ENCODE measurements at regions not wholly inside any gene's neighbourhood (a gene's known extent, or its start where the extent isn't known, plus 50 kb on each side); places are given as distances from the start of the nearest gene placed in this dataset.

DNA sequence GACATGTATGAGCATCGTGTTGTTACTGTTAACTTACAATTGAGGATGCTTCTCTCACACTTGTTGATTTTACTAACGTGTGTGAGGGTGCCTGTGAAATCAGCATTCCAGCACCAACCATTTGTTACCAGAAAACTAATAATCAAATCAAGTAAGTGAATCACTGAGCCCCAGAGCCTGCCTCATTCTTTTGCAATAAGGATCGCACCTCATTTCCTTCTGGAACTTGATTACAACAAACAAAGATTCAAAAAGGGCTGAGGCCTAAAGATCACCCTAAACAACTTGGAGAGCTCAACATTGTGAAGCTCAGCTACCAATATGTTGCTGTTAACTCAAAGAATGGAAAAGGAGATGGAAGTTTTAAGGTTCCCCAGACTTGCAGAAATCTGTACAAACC lies 274.7 kb downstream of the TFAP2A start:
- Histone ChIP-seq H3K4me3 (ENCODE audit: low read depth in 2 of 2, low read length in 2 of 2) (no peak overlapping the region), H3K4me1 (ENCODE audit: control insufficient read depth, insufficient read depth, low read length) (peaks cover 8% of the 10 kb centered on the region), H3K27me3 (ENCODE audit: control insufficient read depth, insufficient read depth, low read length) (no peaks in the 10 kb centered on the region), H3K27ac (ENCODE audit: low read length) (peak overlapping the region; percentile 21; the same call in 1 of the 2 replicates), H3K36me3 (ENCODE audit: control insufficient read depth, insufficient read depth, low read length) (no peaks in the 10 kb centered on the region), H3K9me3 (ENCODE audit: control insufficient read depth, insufficient read depth, low read depth, low read length) (no peaks in the 10 kb centered on the region)
- ChIA-PET CTCF (no interaction called here), POLR2A (no interaction called here)
- in situ Hi-C loops (cut with HindIII; ENCODE audit: low pct_unique_long_range_greater_than_20kb, low sequenced_read_pairs) (no loop called here), intact Hi-C loops (cut with micrococcal nuclease; ENCODE audit: unreplicated experiment) (no loop called here)
- DNase-seq (ENCODE audit: low read depth, low spot score) (no peak), ATAC-seq (no peak)
- no TSS peak for BruUV-seq (replicated peaks)
- TF ChIP-seq SIN3A (IDR thresholded peaks at IDR 0.05; ENCODE audit: borderline replicate concordance, insufficient read depth, low read depth, low read length) (no peak), POLR2AphosphoS5 (IDR thresholded peaks at IDR 0.05; ENCODE audit: low read depth, low read length) (no peak)
- TF ChIP-seq, protein P1, sequence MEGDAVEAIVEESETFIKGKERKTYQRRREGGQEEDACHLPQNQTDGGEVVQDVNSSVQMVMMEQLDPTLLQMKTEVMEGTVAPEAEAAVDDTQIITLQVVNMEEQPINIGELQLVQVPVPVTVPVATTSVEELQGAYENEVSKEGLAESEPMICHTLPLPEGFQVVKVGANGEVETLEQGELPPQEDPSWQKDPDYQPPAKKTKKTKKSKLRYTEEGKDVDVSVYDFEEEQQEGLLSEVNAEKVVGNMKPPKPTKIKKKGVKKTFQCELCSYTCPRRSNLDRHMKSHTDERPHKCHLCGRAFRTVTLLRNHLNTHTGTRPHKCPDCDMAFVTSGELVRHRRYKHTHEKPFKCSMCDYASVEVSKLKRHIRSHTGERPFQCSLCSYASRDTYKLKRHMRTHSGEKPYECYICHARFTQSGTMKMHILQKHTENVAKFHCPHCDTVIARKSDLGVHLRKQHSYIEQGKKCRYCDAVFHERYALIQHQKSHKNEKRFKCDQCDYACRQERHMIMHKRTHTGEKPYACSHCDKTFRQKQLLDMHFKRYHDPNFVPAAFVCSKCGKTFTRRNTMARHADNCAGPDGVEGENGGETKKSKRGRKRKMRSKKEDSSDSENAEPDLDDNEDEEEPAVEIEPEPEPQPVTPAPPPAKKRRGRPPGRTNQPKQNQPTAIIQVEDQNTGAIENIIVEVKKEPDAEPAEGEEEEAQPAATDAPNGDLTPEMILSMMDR (IDR thresholded peaks at IDR 0.05) = no peak

DNA sequence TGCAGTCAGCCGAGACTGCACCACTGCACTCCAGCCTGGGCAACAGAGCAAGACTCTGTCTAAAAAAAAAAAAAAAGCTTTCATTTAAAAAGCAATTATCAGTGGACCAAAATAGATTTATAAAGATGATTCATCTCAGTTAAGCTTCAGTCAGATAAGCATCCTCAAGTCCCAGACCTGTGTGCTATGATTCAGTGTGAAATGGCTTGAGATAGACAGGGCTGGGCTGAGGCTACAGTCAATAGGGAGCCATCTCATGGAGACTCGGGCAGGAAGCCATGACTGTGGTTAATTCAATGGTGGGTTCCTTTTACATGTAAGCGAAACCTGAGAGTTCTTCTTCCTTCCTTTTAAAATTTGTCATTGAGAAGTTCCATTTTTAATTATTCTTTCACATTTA lies 276.0 kb downstream of the TFAP2A start:
- intact Hi-C loops (cut with micrococcal nuclease; ENCODE audit: unreplicated experiment) (no loop called here), in situ Hi-C loops (cut with HindIII; ENCODE audit: low pct_unique_long_range_greater_than_20kb, low sequenced_read_pairs) (no loop called here)
- Histone ChIP-seq H3K4me3 (ENCODE audit: low read depth in 2 of 2, low read length in 2 of 2) (no peak overlapping the region), H3K27ac (ENCODE audit: low read length) (no peak overlapping the region; the same call in 1 of the 2 replicates), H3K9me3 (ENCODE audit: control insufficient read depth, insufficient read depth, low read depth, low read length) (no peaks in the 10 kb centered on the region), H3K27me3 (ENCODE audit: control insufficient read depth, insufficient read depth, low read length) (no peaks in the 10 kb centered on the region), H3K36me3 (ENCODE audit: control insufficient read depth, insufficient read depth, low read length) (no peaks in the 10 kb centered on the region), H3K4me1 (ENCODE audit: control insufficient read depth, insufficient read depth, low read length) (peaks cover 8% of the 10 kb centered on the region)
- peak; percentile 80; the same call in 1 of the 2 replicates for ATAC-seq
- TF ChIP-seq SIN3A (IDR thresholded peaks at IDR 0.05; ENCODE audit: borderline replicate concordance, insufficient read depth, low read depth, low read length) (no peak), TCF7L2 (IDR thresholded peaks at IDR 0.05; ENCODE audit: low read depth, low read length) (no peak), POLR2AphosphoS5 (IDR thresholded peaks at IDR 0.05; ENCODE audit: low read depth, low read length) (no peak)
- TF ChIP-seq, protein P2, sequence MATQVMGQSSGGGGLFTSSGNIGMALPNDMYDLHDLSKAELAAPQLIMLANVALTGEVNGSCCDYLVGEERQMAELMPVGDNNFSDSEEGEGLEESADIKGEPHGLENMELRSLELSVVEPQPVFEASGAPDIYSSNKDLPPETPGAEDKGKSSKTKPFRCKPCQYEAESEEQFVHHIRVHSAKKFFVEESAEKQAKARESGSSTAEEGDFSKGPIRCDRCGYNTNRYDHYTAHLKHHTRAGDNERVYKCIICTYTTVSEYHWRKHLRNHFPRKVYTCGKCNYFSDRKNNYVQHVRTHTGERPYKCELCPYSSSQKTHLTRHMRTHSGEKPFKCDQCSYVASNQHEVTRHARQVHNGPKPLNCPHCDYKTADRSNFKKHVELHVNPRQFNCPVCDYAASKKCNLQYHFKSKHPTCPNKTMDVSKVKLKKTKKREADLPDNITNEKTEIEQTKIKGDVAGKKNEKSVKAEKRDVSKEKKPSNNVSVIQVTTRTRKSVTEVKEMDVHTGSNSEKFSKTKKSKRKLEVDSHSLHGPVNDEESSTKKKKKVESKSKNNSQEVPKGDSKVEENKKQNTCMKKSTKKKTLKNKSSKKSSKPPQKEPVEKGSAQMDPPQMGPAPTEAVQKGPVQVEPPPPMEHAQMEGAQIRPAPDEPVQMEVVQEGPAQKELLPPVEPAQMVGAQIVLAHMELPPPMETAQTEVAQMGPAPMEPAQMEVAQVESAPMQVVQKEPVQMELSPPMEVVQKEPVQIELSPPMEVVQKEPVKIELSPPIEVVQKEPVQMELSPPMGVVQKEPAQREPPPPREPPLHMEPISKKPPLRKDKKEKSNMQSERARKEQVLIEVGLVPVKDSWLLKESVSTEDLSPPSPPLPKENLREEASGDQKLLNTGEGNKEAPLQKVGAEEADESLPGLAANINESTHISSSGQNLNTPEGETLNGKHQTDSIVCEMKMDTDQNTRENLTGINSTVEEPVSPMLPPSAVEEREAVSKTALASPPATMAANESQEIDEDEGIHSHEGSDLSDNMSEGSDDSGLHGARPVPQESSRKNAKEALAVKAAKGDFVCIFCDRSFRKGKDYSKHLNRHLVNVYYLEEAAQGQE (IDR thresholded peaks at IDR 0.05; ENCODE audit: insufficient read depth in 1 of 2, low read depth in 2 of 2, low read length in 1 of 2) = no peak
- TF ChIP-seq, protein P1 (IDR thresholded peaks at IDR 0.05) = no peak
- ChIA-PET CTCF (no interaction called here), POLR2A (interaction anchor here (0.7 kb wide), 1 partner anchor 80 kb away, joined by 5 read pairs; no protein-coding TSS in a partner anchor)
- no peak for DNase-seq (ENCODE audit: low read depth, low spot score)
- BruUV-seq (replicated peaks) = no TSS peak

Measured in Panc1 (cell line).